HG02623 (cell line): ENCODE measurements at regions not wholly inside any gene's neighbourhood (a gene's known extent, or its start where the extent isn't known, plus 50 kb on each side); places are given as distances from the start of the nearest gene placed in this dataset.

Experiments used
- ATAC-seq: cut with Tn5 transposase; IDR thresholded peaks from one replicate; pipeline ENCODE4 v1.9.1; 2021; ENCODE audit warnings: moderate library complexity; ENCODE audit not compliant: unreplicated experiment

DNA sequence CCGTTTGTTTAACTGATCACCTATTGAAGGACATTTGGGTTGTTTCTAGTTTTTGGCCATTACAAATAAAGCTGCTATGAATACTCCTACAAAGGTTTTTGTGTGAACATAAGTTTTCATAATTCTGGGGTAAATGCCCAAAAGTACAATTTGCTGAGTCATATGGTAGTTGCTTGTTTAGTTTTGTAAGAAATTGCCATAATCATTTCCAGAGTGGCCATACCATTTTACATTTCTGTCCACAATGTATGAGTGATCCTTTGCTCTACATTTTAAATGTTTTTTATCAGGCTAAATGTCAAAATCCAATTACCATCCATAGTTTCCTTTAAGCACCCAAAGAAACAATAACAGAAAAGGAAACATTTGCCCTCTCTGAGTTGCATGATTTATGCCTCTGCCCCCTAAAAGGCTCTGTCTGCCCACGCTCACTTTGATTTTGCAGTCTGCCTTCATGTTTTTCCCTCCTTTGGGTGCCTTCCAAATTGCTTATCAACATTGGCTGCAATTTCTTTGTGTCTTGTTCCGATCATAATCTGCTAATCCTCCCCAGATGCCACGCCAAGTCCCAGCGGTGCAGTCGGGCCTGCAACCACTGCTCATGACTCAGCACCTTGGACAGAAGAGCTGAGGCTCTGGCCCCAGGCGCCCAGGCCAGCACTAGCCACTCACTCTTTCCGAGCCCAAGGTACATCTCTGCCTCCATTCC lies 339.2 kb downstream of the PIK3R1 start:
- no peak for ATAC-seq

DNA sequence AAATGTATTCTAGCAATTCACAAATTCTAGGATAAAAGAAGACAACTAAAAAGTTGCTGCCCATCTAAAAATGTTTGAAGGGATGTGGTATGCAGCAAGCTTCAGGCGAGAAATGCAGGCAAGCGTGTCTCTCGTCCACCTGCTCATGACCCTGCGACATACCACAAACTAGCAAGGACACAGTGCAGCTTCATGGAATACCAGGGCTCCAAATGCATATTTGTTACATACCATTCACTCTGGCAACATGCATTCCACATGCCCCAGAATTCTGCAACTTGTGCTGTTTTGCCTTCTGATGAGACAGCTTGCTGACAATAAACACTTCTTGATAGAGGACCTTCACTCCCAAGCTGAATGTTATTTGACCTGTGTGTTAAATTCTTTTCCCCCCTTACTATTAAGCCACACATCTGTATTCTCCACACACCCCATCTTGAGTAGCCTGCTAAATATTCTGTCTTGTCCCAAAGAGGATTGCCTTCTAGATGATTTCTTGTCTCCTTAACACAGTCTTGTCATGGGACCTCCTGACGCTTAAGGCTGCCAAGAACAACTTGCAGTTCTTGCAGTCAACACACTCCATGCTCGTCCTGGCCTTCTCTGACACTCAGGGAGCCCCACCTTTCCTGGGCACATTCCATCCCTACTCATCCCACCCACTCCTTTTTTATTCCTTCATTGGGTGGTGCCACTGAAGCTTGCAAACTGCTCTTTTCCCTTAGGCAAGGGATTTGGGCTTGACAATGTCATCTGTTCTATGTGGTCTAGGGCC lies 340.5 kb downstream of the PIK3R1 start:
- no peak for ATAC-seq

DNA sequence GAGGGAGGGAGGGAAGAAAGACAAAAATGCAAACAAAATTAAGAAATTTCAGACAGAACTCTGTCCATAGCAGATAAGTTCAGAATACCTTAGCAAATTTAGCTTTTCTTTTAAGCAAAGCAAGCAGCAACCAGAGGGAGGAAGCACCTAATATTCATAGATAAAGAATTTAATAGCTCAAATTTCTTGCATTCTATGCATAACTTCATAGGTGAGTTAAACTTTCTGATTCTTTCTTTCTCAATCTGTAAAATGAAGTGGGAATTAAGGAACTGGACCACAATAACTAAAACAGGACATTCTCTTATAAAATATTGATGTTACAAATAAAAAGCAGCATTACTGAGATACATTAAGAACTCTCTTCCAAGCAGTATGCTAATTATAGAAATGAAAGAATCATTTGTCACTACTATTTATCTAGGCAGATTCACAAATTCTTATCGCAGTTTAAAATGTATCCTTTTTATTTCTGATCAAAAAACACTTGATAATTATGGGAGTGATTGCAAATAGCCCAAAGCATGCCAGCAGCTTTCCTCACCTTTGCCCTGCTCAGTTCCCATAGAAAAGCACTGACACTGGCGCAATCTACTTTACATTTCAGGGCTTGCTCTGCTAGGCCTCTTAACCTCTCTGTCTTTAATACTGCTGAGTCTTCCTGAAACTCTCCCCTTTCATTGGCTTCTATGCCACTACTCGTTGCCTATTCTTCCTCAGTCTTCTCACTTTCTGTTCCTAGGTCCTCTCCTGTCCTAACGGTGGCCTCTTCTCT lies 341.8 kb downstream of the PIK3R1 start:
- ATAC-seq, result no peak

GRCh38 chr5:68562308-68562707 lies 346.8 kb downstream of the PIK3R1 start:
- ATAC-seq, result no peak

DNA sequence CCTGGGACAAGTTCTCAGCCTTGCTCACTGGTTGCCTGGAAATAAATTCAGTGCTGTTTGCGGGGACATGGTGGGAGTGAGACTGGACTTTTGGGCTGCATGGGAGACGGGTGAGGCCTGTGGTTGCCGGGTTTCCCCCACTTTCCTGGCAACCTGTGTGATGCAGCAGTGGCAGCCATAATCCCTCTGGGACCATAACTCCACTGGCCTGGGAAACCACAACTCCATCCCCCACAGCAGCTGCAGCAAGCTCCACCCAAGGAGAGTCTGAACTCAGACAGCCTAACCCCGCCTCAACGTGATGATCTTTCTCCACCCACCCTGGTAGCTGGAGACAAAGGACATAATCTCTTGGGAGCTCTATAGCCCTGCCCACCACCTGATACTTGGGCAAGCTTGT lies 349.9 kb downstream of the PIK3R1 start:
- peak; percentile 66 for ATAC-seq

- ATAC-seq, result no peak
These were observed 361.2 kb downstream of the PIK3R1 start for GRCh38 chr5:68576805-68577204.

DNA sequence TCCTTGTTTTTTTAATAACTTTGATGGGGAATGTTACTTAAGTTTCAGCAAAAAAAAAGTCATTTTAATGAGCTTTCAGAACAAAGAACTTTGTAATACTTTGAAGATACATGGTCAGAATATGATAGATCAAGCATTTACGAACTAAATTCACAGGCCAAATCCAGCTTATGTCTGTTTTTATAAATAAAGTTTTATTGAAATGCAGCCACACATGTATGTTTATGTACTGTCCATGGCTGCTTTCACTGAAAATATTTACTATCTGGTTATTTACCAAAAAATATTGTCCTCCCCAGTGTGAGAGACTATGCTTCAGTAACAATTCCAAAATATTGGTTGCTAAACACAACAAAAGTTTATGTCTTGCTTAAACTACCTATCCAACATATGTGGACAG lies 366.7 kb downstream of the PIK3R1 start:
- no peak for ATAC-seq

- ATAC-seq, result no peak
These were observed 371.6 kb downstream of the PIK3R1 start for GRCh38 chr5:68587171-68587570.

GRCh38 chr5:68591850-68592249 lies 376.3 kb downstream of the PIK3R1 start:
- no peak for ATAC-seq

DNA sequence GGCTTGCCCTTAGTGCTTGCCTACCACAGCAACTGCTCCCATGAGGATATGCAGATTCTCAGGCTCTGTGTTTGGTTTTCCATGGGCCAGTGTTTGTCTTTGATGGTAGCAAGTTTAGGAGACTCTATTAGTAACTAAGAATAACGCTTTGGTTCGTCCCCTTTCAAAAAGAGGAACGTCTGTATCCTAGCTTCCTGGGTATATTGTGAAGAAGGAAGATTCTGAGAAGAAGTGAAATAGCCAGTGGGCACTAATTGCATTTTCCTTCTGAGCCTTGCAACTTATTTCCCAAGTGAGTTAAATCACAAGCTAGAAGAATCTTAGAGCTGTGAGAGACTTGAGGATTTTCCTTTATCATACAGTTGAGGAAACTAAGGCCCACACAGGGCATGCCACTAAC lies 376.8 kb downstream of the PIK3R1 start:
- ATAC-seq, result no peak

DNA sequence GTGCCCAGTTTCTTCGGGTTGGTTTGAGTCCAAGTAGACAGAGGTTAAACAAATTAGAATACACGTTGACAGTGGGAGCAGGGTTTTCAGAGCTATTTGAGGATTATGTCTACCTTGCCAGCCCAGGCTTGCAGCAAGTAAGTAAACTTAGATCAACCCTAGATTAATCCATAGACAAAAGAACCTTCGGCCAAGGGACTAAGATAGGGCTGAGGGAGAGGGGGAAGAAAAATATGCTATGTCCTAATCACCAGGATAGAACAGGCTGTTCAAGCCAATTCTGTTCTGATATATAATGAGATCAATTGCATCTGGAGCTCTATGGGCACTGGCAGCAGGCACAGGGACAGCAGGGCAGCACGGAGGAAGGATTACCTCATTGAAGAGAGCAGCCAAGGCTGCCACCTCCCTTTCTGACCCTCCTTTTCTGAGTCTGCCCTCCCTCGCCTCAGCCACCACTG lies 377.7 kb downstream of the PIK3R1 start:
- no peak for ATAC-seq

GRCh38 chr5:68612972-68613371 lies 397.4 kb downstream of the PIK3R1 start:
- no peak for ATAC-seq

DNA sequence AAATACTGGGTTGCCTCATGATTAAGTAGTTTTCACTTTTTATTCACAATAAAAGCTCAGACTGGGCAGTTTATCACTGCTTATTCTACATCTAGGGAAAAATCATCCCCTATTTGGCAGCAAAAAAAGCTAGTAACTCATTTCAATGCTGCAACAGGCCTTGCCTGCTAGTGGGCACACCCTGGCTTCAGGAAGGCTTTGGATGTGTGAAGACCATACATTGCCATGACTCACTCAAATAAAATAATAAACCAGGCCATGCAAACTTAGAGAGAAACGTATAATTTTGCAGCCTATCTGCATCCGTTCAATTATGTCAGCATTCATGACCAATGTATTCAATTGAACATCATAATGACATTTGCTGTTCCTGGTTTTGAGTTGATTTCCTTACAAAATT lies 402.9 kb downstream of the PIK3R1 start:
- ATAC-seq, result no peak

DNA sequence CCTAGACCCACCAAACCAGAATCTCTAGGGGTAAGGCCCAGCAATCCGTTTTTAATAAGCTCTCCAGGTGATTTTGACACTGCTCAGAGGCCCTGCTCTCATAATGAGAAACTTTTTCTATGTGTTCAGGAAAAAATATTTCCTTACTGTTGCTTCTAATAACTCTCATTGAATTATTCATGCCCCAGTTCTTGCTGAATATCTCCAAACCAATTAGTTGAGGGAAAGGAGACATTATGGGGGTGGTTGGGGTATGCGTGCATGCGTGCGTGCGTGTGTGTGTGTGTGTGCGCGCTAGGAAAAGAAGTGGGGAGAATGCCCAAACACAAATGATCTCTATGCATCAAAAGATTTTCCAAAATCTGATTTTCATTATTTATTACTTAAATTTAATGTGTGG lies 411.4 kb downstream of the PIK3R1 start:
- ATAC-seq, result no peak

DNA sequence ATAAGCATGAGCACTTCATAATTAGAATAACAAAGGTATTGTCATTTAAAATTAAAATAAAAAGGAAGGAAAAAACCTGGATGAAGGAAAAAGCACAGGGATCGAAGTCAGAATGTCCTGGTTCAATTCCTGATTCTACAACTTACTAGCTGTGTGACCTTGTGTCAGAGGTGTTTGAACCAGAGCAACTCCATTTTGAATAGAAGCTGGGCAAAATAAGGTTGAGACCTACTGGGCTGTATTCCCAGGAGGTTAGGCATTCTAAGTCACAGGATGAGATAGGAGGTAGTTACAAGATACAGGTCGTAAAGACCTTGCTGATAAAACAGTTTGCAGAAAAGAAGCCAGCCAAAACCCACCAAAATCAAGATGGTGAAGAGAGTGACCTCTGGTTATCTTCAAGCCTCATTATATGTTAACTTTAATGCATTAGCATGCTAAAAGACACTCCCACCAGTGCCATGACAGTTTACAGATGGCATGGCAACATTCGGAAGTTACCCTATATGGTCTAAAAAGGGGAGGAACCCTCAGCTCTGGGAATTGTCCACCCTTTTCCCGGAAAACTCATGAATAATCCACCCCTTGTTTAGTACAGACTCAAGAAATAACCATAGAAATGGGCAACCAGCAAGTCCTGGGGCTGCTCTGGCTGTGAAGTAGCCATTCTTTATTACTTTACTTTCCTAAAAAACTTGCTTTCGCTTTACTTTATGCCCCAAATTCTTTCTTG lies 412.7 kb downstream of the PIK3R1 start:
- no peak for ATAC-seq

GRCh38 chr5:68630354-68630753 lies 414.8 kb downstream of the PIK3R1 start:
- no peak for ATAC-seq

GRCh38 chr5:68631884-68632283 lies 416.3 kb downstream of the PIK3R1 start:
- ATAC-seq, result no peak

DNA sequence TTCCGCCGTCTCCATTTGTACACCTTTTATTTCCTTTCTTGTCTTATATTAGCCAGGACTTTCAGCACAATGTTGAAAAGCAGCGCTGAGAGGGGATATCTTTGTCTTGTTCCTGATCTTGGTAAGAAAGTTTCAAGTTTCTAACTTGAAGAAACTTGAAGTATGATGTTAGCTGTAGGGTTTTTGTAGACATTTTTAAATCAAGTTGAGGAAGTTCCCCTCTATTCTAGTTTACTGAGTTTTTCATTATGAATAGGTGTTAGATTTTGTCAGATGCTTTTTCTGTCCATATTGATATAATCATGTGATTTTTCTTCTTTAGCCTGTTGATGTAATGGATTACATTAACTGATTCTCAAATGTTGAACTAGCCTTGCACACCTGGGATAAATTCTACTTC lies 425.7 kb downstream of the PIK3R1 start:
- no peak for ATAC-seq

DNA sequence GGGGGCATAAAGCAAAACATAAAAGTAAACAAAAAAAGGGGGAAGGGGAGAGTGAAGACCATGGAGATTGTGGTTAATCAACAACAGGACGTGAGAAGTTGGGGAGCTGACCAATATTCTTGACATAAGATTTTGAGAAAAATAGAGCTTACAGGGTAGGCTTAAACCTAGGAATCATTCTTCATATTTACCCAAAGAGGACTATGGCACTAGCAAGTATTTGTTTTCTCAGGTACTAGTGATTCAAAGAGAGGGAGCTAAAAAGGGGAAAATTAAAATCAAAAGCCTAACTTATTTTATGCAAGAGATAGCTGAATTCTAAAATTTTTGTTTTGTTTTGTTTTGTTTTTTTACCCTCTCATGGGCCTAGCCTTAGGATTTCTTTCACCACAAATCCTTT lies 427.5 kb downstream of the PIK3R1 start:
- no peak for ATAC-seq

GRCh38 chr5:68644971-68645370 lies 429.4 kb downstream of the PIK3R1 start:
- peak; percentile 99 for ATAC-seq

- no peak for ATAC-seq
These were observed 430.6 kb downstream of the PIK3R1 start for GRCh38 chr5:68646144-68646543.
